ENCODE measurements at regions not wholly inside any gene's neighbourhood (a gene's known extent, or its start where the extent isn't known, plus 50 kb on each side); places are given as distances from the start of the nearest gene placed in this dataset.

DNA sequence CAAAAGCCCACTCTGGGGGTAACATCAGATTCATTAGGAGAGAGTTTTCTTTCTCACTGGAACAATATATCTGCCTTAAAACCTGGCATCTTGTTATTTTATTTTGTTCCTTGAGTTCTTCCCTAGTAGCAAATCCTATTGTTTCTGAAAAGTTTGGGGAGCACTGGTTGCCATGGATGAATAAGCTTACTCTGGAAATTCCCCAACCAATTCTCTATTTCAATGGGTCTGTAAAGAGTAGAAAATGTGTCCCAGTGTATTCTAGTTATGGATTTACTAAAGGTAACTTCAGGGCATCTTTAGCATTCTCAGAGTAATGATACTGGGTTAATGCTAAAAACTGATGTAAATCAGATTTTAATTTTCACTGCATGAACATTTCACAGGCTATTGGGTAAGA is 94.2 kb upstream of the S1PR3 start:
- Mint-ChIP-seq H3K4me3 (ENCODE audit: unreplicated experiment) (no peak overlapping the region), H3K36me3 (ENCODE audit: insufficient read depth, unreplicated experiment) (no peaks in the 10 kb centered on the region), H3K27me3 (ENCODE audit: insufficient read depth, unreplicated experiment) (no peaks in the 10 kb centered on the region), H3K27ac (ENCODE audit: low read depth, unreplicated experiment) (no peak overlapping the region), H3K9me3 (ENCODE audit: unreplicated experiment) (no peaks in the 10 kb centered on the region), H3K4me1 (ENCODE audit: insufficient read depth, unreplicated experiment) (no peaks in the 10 kb centered on the region)
- BruUV-seq (replicated peaks), result no TSS peak
- POLR2A ChIA-PET, result no interaction called here
- CTCF ChIA-PET, result interaction anchor here (0.7 kb wide), 1 partner anchor 40 kb away, joined by 3 read pairs; no protein-coding TSS in a partner anchor
- intact Hi-C loops (cut with micrococcal nuclease), result no loop called here
- TF ChIP-seq, protein P1, sequence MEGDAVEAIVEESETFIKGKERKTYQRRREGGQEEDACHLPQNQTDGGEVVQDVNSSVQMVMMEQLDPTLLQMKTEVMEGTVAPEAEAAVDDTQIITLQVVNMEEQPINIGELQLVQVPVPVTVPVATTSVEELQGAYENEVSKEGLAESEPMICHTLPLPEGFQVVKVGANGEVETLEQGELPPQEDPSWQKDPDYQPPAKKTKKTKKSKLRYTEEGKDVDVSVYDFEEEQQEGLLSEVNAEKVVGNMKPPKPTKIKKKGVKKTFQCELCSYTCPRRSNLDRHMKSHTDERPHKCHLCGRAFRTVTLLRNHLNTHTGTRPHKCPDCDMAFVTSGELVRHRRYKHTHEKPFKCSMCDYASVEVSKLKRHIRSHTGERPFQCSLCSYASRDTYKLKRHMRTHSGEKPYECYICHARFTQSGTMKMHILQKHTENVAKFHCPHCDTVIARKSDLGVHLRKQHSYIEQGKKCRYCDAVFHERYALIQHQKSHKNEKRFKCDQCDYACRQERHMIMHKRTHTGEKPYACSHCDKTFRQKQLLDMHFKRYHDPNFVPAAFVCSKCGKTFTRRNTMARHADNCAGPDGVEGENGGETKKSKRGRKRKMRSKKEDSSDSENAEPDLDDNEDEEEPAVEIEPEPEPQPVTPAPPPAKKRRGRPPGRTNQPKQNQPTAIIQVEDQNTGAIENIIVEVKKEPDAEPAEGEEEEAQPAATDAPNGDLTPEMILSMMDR (IDR thresholded peaks at IDR 0.05; ENCODE audit: unreplicated experiment), result no peak
- DNase-seq (ENCODE audit: unreplicated experiment), result no peak

DNA sequence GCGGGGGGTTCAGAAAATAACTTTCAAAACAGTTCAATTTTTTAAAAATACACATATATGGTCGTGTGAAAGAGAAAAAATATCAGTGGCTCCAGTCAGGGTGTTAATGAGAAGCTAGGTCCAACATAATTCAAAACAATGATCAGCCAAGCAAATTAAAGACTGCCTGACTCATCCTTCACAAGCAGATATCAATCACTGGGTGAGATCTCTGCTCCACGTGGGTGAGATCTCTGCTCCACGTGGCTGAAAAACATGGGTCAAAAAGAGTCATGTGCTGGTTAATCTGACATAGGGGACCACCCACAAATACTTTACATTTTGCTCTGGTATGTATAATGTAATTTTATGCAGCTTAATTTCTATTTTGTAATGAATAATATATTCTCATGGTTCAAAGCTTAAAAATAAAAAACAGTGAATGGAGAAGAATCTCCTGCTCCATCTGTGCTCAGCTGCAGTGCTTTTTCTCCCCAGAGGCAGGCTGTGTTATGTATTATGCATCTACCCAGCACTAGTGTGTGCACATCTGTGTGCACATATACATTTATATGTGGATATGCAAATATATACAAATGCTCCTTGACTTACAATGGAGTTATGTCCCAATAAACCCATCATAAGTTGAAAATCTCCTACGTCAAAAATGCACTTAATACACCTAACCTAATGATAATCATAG is 93.1 kb upstream of the S1PR3 start:
- no peak overlapping the region for H3K27ac Mint-ChIP-seq (ENCODE audit: low read depth, unreplicated experiment)
- ChIA-PET POLR2A (no interaction called here), CTCF (interaction anchor here (0.7 kb wide), 1 partner anchor 41 kb away, joined by 3 read pairs; no protein-coding TSS in a partner anchor)
- no peaks in the 10 kb centered on the region for H3K9me3 Mint-ChIP-seq (ENCODE audit: unreplicated experiment)
- intact Hi-C loops (cut with micrococcal nuclease), result no loop called here
- H3K4me3 Mint-ChIP-seq (ENCODE audit: unreplicated experiment), result no peak overlapping the region
- BruUV-seq (replicated peaks), result no TSS peak
- no peaks in the 10 kb centered on the region for H3K36me3 Mint-ChIP-seq (ENCODE audit: insufficient read depth, unreplicated experiment)
- TF ChIP-seq, protein P1 (IDR thresholded peaks at IDR 0.05; ENCODE audit: unreplicated experiment), result no peak
- no peak for DNase-seq (ENCODE audit: unreplicated experiment)
- H3K27me3 Mint-ChIP-seq (ENCODE audit: insufficient read depth, unreplicated experiment), result no peaks in the 10 kb centered on the region
- no peaks in the 10 kb centered on the region for H3K4me1 Mint-ChIP-seq (ENCODE audit: insufficient read depth, unreplicated experiment)

DNA sequence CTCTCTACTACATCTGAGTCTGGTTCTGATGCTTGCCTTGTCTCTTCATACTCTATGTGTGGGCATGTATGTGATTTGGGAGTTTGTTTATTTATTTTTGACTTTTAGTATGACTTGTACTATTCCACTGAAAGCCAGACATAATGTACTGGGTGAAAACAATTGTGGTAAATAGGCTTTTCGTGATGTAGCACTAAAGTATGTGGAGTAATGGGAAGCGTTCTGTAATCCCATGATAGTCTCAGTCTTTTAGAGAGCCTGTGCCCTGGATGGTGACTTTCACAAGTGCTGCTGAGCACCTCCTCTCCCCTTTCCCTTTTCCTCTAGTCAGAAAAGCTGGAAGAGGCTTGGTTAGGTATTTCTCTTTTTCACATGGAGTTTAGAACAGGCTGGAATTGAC is 85.8 kb upstream of the S1PR3 start:
- Mint-ChIP-seq H3K36me3 (ENCODE audit: insufficient read depth, unreplicated experiment) (no peaks in the 10 kb centered on the region), H3K4me3 (ENCODE audit: unreplicated experiment) (no peak overlapping the region), H3K27me3 (ENCODE audit: insufficient read depth, unreplicated experiment) (no peaks in the 10 kb centered on the region), H3K4me1 (ENCODE audit: insufficient read depth, unreplicated experiment) (peaks cover 4% of the 10 kb centered on the region), H3K27ac (ENCODE audit: low read depth, unreplicated experiment) (no peak overlapping the region), H3K9me3 (ENCODE audit: unreplicated experiment) (no peaks in the 10 kb centered on the region)
- TF ChIP-seq, protein P1 (IDR thresholded peaks at IDR 0.05; ENCODE audit: unreplicated experiment), result no peak
- intact Hi-C loops (cut with micrococcal nuclease), result no loop called here
- DNase-seq (ENCODE audit: unreplicated experiment), result no peak
- ChIA-PET CTCF (interaction anchor here (0.7 kb wide), 1 partner anchor 26 kb away, joined by 4 read pairs; no protein-coding TSS in a partner anchor), POLR2A (no interaction called here)
- BruUV-seq (replicated peaks), result no TSS peak

DNA sequence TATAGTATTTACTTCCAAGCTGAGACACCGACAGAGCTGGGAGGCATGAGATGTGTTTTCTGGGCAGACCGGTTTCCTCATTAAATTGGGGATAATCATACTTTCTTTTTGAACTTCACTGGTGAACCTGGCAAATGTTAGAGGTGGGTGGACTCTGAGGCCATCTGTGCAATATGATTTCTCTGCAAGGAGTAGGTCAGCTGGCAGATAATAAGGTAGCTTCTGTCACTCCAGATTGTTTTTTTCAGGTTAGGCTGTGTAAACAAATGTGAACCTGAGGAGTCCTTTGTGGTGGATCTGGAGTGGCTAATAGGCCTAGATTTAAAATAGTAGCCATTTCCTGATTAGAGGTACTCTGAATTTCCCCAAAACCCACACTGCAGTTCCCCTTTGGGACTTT is 75.4 kb upstream of the S1PR3 start:
- TF ChIP-seq, protein P1 (IDR thresholded peaks at IDR 0.05; ENCODE audit: unreplicated experiment), result no peak
- no peaks in the 10 kb centered on the region for H3K9me3 Mint-ChIP-seq (ENCODE audit: unreplicated experiment)
- H3K4me3 Mint-ChIP-seq (ENCODE audit: unreplicated experiment), result no peak overlapping the region
- BruUV-seq (replicated peaks), result no TSS peak
- ChIA-PET CTCF (no interaction called here), POLR2A (no interaction called here)
- intact Hi-C loops (cut with micrococcal nuclease), result no loop called here
- H3K27me3 Mint-ChIP-seq (ENCODE audit: insufficient read depth, unreplicated experiment), result no peaks in the 10 kb centered on the region
- no peaks in the 10 kb centered on the region for H3K4me1 Mint-ChIP-seq (ENCODE audit: insufficient read depth, unreplicated experiment)
- no peak for DNase-seq (ENCODE audit: unreplicated experiment)
- no peaks in the 10 kb centered on the region for H3K36me3 Mint-ChIP-seq (ENCODE audit: insufficient read depth, unreplicated experiment)
- no peak overlapping the region for H3K27ac Mint-ChIP-seq (ENCODE audit: low read depth, unreplicated experiment)
